ENCODE measurements at regions not wholly inside any gene's neighbourhood (a gene's known extent, or its start where the extent isn't known, plus 50 kb on each side); places are given as distances from the start of the nearest gene placed in this dataset.

GRCh38 chr3:634511-634910 is 437.9 kb downstream of the CHL1 start:
- TF ChIP-seq CTCF (IDR thresholded peaks at IDR 0.05): no peak
- no peak for TF ChIP-seq ZFX (IDR thresholded peaks at IDR 0.05; ENCODE audit: borderline replicate concordance)
